ENCODE measurements at regions not wholly inside any gene's neighbourhood (a gene's known extent, or its start where the extent isn't known, plus 50 kb on each side); places are given as distances from the start of the nearest gene placed in this dataset.

GRCh38 chr16:85413691-85414663, 199.1 kb upstream of the GSE1 start:
- no peak for DNase-seq

GRCh38 chr16:85415196-85416090, 197.7 kb upstream of the GSE1 start:
- no peak for DNase-seq

- DNase-seq = peak; percentile 35
Observed at GRCh38 chr16:85416228-85417109, 196.7 kb upstream of the GSE1 start.

- DNase-seq = no peak
Observed at GRCh38 chr16:85417156-85417860, 195.8 kb upstream of the GSE1 start.

GRCh38 chr16:85418978-85419491, 194.1 kb upstream of the GSE1 start:
- DNase-seq = no peak

- DNase-seq = no peak
Observed at GRCh38 chr16:85419503-85420408, 193.4 kb upstream of the GSE1 start.

- peak; percentile 52 for DNase-seq
Observed at GRCh38 chr16:85420501-85421337, 192.4 kb upstream of the GSE1 start.

- no peak for DNase-seq
Observed at GRCh38 chr16:85421338-85422195, 191.6 kb upstream of the GSE1 start.

GRCh38 chr16:85422196-85422631, 190.9 kb upstream of the GSE1 start:
- no peak for DNase-seq

- DNase-seq = no peak
Observed at GRCh38 chr16:85422632-85423550, 190.2 kb upstream of the GSE1 start.

- no peak for DNase-seq
Observed at GRCh38 chr16:85423631-85424030, 189.5 kb upstream of the GSE1 start.

- DNase-seq = no peak
Observed at GRCh38 chr16:85424260-85425073, 188.7 kb upstream of the GSE1 start.

GRCh38 chr16:85425074-85425662, 188.0 kb upstream of the GSE1 start:
- DNase-seq = no peak

GRCh38 chr16:85426806-85427205, 186.3 kb upstream of the GSE1 start:
- DNase-seq = no peak

GRCh38 chr16:85428168-85428898, 184.8 kb upstream of the GSE1 start:
- peak; percentile 31 for DNase-seq

Data from fibroblast of skin of scalp (primary cell).